CD14-positive monocyte (primary cell): ENCODE measurements at regions not wholly inside any gene's neighbourhood (a gene's known extent, or its start where the extent isn't known, plus 50 kb on each side); places are given as distances from the start of the nearest gene placed in this dataset.
"Not testable (repeated sequence)": the region's sequence is repeated elsewhere in the genome, so short reads cannot be mapped to it uniquely, and the experiment has no call there.

Source experiments
- DNase-seq, 3 donors: peaks; one replicate each; pipeline ENCODE4 v3.0.0-alpha.2; 2011 to 2022
- H2AFZ ChIP-seq: 2 replicates; pipeline ENCODE4 v1.6.0; 2012; ENCODE audit warnings: mild to moderate bottlenecking, low read depth, low read length, inconsistent platforms; ENCODE audit not compliant: insufficient read depth, poor library complexity, severe bottlenecking
- H3K27ac ChIP-seq, 2 donors: 1 replicate in 1 of 2; 2 replicates in 1 of 2; pipeline ENCODE4 v1.5.1; 2012 to 2013; ENCODE audit warnings: low read length in 2 of 2, control low read depth in 1 of 2, inconsistent platforms in 1 of 2, low read depth in 1 of 2, mild to moderate bottlenecking in 1 of 2
- H3K27me3 ChIP-seq, 2 donors: one replicate each; pipeline versions ENCODE4 v1.6.0 to v1.6.1; 2011 to 2013; ENCODE audit warnings: low read length in 2 of 2; ENCODE audit not compliant: control insufficient read depth in 2 of 2, insufficient read depth in 2 of 2
- H3K36me3 ChIP-seq, 2 donors: replicated peaks in 1 of 2; 1 replicate in 1 of 2; 2 replicates in 1 of 2; pipeline versions ENCODE4 v1.5.1 to v1.6.1; 2012 to 2013; ENCODE audit warnings: low read length in 2 of 2, control low read depth in 1 of 2, inconsistent platforms in 1 of 2, mild to moderate bottlenecking in 1 of 2; ENCODE audit not compliant: insufficient read depth in 2 of 2, control insufficient read depth in 1 of 2
- H3K4me1 ChIP-seq, 2 donors: 1 replicate in 1 of 2; 2 replicates in 1 of 2; pipeline versions ENCODE4 v1.5.1 to v1.6.1; 2012 to 2013; ENCODE audit warnings: low read length in 2 of 2, control low read depth in 1 of 2, inconsistent platforms in 1 of 2, mild to moderate bottlenecking in 1 of 2, moderate library complexity in 1 of 2; ENCODE audit not compliant: insufficient read depth in 2 of 2, control insufficient read depth in 1 of 2
- H3K4me2 ChIP-seq: replicated peaks from 2 replicates; pipeline ENCODE3; 2012; ENCODE audit warnings: low read length, moderate library complexity, mild to moderate bottlenecking; ENCODE audit not compliant: poor library complexity, severe bottlenecking; ENCODE audit errors: extremely low read depth
- H3K4me3 ChIP-seq, 3 experiments: fragments of 200-600 bp in 1 of 3; sonication (generic) in 1 of 3; replicated peaks in 1 of 3; 1 replicate in 2 of 3; 2 replicates in 1 of 3; pipeline ENCODE4 v1.5.1; 2011 to 2013; ENCODE audit warnings: low read length in 3 of 3, mild to moderate bottlenecking in 3 of 3, control low read depth in 2 of 3, low read depth in 2 of 3, inconsistent platforms in 1 of 3, moderate library complexity in 1 of 3
- H3K79me2 ChIP-seq: 2 replicates; pipeline ENCODE4 v1.6.0; 2012; ENCODE audit warnings: mild to moderate bottlenecking, control low read depth, inconsistent platforms, low read length, moderate library complexity; ENCODE audit not compliant: insufficient read depth
- H3K9ac ChIP-seq: 2 replicates; pipeline ENCODE4 v1.6.0; 2017; ENCODE audit warnings: low read length, mild to moderate bottlenecking; ENCODE audit not compliant: insufficient read depth, poor library complexity, severe bottlenecking
- H3K9me3 ChIP-seq, 2 donors: replicated peaks in 1 of 2; 1 replicate in 1 of 2; 2 replicates in 1 of 2; pipeline versions ENCODE4 v1.5.1 to v1.6.1; 2012 to 2013; ENCODE audit warnings: low read length in 2 of 2, control low read depth in 1 of 2; ENCODE audit not compliant: control insufficient read depth in 1 of 2, insufficient read depth in 1 of 2
- H4K20me1 ChIP-seq: 2 replicates; pipeline ENCODE4 v1.6.0; 2012; ENCODE audit warnings: mild to moderate bottlenecking, low read length, control low read depth, moderate library complexity; ENCODE audit not compliant: insufficient read depth
- H3K27ac Mint-ChIP-seq, 7 donors: one replicate each; pipeline ENCODE4 v1.8.0; 2020; ENCODE audit warnings: mild to moderate bottlenecking in 7 of 7, mixed read lengths in 7 of 7, moderate library complexity in 6 of 7, inconsistent platforms in 2 of 7
- H3K27me3 Mint-ChIP-seq, 3 donors: one replicate each; pipeline ENCODE4 v1.8.0; 2021 to 2022; ENCODE audit warnings: low read depth in 3 of 3, mild to moderate bottlenecking in 3 of 3, mixed read lengths in 3 of 3, moderate library complexity in 3 of 3, inconsistent platforms in 1 of 3
- H3K36me3 Mint-ChIP-seq, 2 donors: one replicate each; pipeline ENCODE4 v1.8.0; 2020; ENCODE audit warnings: mixed read lengths in 2 of 2, inconsistent platforms in 1 of 2, mild to moderate bottlenecking in 1 of 2
- H3K4me1 Mint-ChIP-seq: one replicate; pipeline ENCODE4 v1.8.0; 2020; ENCODE audit warnings: mild to moderate bottlenecking, mixed read lengths
- H3K4me3 Mint-ChIP-seq, 2 donors: one replicate each; pipeline ENCODE4 v1.8.0; 2020; ENCODE audit warnings: mild to moderate bottlenecking in 2 of 2, mixed read lengths in 2 of 2, moderate library complexity in 1 of 2
- H3K9me3 Mint-ChIP-seq, 7 donors: one replicate each; pipeline ENCODE4 v1.8.0; 2020 to 2022; ENCODE audit warnings: mixed read lengths in 7 of 7, mild to moderate bottlenecking in 6 of 7, moderate library complexity in 6 of 7, inconsistent platforms in 2 of 7
- WGBS: methylation state at CpG from one replicate; pipeline ENCODE4 v1.1.5; 2013; ENCODE audit warnings: missing lambda C conversion rate; ENCODE audit not compliant: insufficient coverage; 5-methylcytosine and 5-hydroxymethylcytosine counted together
- intact Hi-C, 2 donors: fragments of 100-400 bp; cut with micrococcal nuclease; formaldehyde crosslinking; loops; one replicate each; pipeline versions ENCODE4 v1.15.0 to v1.15.1; 2023
- TF ChIP-seq, protein P1 (sequence below): fragments of 200-600 bp; IDR thresholded peaks from one replicate; pipeline ENCODE4 v1.8.0; 2022; ENCODE audit warnings: antibody characterized with exemption, mild to moderate bottlenecking

DNA sequence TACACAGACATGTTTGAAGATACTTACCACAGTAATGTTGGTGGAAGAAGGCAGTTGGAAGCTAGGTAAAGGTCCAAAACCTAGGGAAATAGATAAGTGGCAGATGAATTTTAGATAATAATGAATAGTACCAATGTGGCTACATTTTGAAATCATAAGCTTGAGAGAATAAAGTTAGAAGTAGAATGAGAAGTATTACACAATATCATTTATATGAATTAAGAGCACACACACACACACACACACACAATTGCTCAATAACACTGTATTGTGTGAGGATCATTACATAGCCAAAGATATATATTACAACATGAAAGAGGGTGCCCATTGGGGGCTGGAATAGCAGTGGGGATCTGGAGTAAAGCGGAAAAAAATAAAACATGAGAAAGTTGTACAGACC, 149.0 kb upstream of the EYA4 start:
- no peaks in the 10 kb centered on the region for H3K4me1 ChIP-seq
- H3K27ac Mint-ChIP-seq, result no peak overlapping the region
- H3K36me3 Mint-ChIP-seq, result no peaks in the 10 kb centered on the region
- H3K27ac ChIP-seq, result no peak overlapping the region
- H3K27me3 Mint-ChIP-seq, result peaks cover 0 to under 1% (median 0%) of the 10 kb centered on the region in 3 donors
- no peaks in the 10 kb centered on the region for H3K4me1 Mint-ChIP-seq
- WGBS, result no CpG with 5 or more reads among the region's 1 CpG
- H2AFZ ChIP-seq, result no peak overlapping the region
- H3K4me3 Mint-ChIP-seq, result no peak overlapping the region
- no peaks in the 10 kb centered on the region for H3K36me3 ChIP-seq
- no peak overlapping the region for H3K9ac ChIP-seq
- intact Hi-C loops, result no loop called here
- no peak for DNase-seq
- no peaks in the 10 kb centered on the region for H3K79me2 ChIP-seq
- no peaks in the 10 kb centered on the region for H4K20me1 ChIP-seq
- no peaks in the 10 kb centered on the region for H3K27me3 ChIP-seq
- H3K4me3 ChIP-seq, result no peak overlapping the region
- H3K9me3 ChIP-seq, result no peaks in the 10 kb centered on the region
- TF ChIP-seq, protein P1, sequence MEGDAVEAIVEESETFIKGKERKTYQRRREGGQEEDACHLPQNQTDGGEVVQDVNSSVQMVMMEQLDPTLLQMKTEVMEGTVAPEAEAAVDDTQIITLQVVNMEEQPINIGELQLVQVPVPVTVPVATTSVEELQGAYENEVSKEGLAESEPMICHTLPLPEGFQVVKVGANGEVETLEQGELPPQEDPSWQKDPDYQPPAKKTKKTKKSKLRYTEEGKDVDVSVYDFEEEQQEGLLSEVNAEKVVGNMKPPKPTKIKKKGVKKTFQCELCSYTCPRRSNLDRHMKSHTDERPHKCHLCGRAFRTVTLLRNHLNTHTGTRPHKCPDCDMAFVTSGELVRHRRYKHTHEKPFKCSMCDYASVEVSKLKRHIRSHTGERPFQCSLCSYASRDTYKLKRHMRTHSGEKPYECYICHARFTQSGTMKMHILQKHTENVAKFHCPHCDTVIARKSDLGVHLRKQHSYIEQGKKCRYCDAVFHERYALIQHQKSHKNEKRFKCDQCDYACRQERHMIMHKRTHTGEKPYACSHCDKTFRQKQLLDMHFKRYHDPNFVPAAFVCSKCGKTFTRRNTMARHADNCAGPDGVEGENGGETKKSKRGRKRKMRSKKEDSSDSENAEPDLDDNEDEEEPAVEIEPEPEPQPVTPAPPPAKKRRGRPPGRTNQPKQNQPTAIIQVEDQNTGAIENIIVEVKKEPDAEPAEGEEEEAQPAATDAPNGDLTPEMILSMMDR, result no peak
- H3K4me2 ChIP-seq, result no peak overlapping the region
- H3K9me3 Mint-ChIP-seq, result peaks cover 0 to under 1% (median 0%) of the 10 kb centered on the region in 7 donors

DNA sequence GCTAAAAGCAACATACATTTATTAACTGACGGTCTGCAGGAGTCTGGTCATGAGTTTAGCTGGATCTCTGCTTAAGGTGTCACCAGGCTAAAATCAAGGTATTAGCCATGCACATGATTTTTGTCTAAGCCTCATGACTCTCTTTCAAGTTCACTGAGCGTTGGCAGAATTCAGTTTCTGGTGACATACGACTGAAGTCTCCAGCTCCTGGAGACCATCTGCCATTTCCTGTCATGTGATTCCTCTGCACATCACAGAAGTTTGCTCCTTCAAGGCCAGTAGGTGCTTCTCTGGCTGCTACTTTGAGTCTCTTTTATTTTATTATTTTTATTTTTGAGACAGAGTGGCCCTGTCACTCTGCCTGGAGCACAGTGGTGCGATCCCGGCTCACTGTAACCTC, 148.4 kb upstream of the EYA4 start:
- H3K27me3 Mint-ChIP-seq, result peaks cover 0 to 1% (median 0%) of the 10 kb centered on the region in 3 donors
- no peak overlapping the region for H3K4me3 ChIP-seq

DNA sequence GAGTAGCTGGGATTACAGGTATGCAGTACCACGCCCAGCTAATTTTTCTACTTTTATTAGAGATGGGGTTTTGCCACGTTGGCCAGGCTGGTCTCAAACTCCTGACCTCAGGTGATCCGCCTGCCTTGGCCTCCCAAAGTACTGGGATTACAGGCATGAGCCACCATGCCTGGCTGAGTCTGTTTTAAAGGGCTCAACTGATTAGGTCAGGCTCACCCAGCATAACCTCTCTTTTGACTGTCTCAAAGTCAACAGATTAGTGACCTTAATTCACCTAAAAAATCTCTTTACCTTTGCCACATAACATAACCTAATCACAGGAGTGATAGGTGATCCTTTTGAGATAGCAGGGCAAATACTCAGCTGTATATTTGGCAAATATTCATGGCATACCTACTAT, 147.9 kb upstream of the EYA4 start:
- DNase-seq, H3K4me3 ChIP-seq, H3K4me1 ChIP-seq, H3K9me3 Mint-ChIP-seq, H3K4me2 ChIP-seq, H3K27ac Mint-ChIP-seq, H3K27me3 Mint-ChIP-seq, intact Hi-C loops, H3K4me3 Mint-ChIP-seq, H3K4me1 Mint-ChIP-seq, H3K36me3 Mint-ChIP-seq, H2AFZ ChIP-seq, H4K20me1 ChIP-seq, H3K9ac ChIP-seq, H3K9me3 ChIP-seq, H3K27me3 ChIP-seq, H3K79me2 ChIP-seq, H3K36me3 ChIP-seq, H3K27ac ChIP-seq: not testable (repeated sequence)
- WGBS, result 93% methylated on average over 2 of the region's 3 CpGs

More for the DNA sequence above, 148.4 kb upstream of the EYA4 start:
- no peaks in the 10 kb centered on the region for H3K36me3 Mint-ChIP-seq
- Histone ChIP-seq H3K9ac (no peak overlapping the region), H3K27me3 (no peaks in the 10 kb centered on the region), H3K36me3 (no peaks in the 10 kb centered on the region), H3K4me2 (no peak overlapping the region), H3K4me1 (no peaks in the 10 kb centered on the region), H3K79me2 (no peaks in the 10 kb centered on the region), H2AFZ (no peak overlapping the region), H3K27ac (no peak overlapping the region), H3K9me3 (no peaks in the 10 kb centered on the region), H4K20me1 (no peaks in the 10 kb centered on the region)
- TF ChIP-seq, protein P1, result no peak
- WGBS, result 73% methylated on average over 5 of the region's 5 CpGs
- no peak for DNase-seq
- intact Hi-C loops, result no loop called here
- H3K27ac Mint-ChIP-seq, result no peak overlapping the region
- H3K9me3 Mint-ChIP-seq, result peaks cover 0 to 1% (median 0%) of the 10 kb centered on the region in 7 donors
- H3K4me3 Mint-ChIP-seq, result no peak overlapping the region
- H3K4me1 Mint-ChIP-seq, result no peaks in the 10 kb centered on the region
